ENCODE measurements at regions not wholly inside any gene's neighbourhood (a gene's known extent, or its start where the extent isn't known, plus 50 kb on each side); places are given as distances from the start of the nearest gene placed in this dataset.

GRCh38 chr5:2887481-2888348, 136.2 kb upstream of the IRX2 start:
- H3K27ac ChIP-seq (ENCODE audit: low read depth, low read length): no peak overlapping the region
- no peaks in the 10 kb centered on the region; the same call in 1 of the 2 replicates for H3K27me3 ChIP-seq (ENCODE audit: control insufficient read depth, insufficient read depth, low read length)
- H3K9ac ChIP-seq (ENCODE audit: low read length): no peak overlapping the region
- H3K9me3 ChIP-seq (ENCODE audit: control insufficient read depth, insufficient read depth, low read depth, low read length): no peaks in the 10 kb centered on the region
- H3K4me3 ChIP-seq (ENCODE audit: low read depth, low read length): no peak overlapping the region
- peaks cover 12% of the 10 kb centered on the region; the same call in 1 of the 2 replicates for H3K4me1 ChIP-seq (ENCODE audit: control insufficient read depth, insufficient read depth, low read length)
- no peaks in the 10 kb centered on the region for H3K36me3 ChIP-seq (ENCODE audit: control insufficient read depth, insufficient read depth, low read length)

DNA sequence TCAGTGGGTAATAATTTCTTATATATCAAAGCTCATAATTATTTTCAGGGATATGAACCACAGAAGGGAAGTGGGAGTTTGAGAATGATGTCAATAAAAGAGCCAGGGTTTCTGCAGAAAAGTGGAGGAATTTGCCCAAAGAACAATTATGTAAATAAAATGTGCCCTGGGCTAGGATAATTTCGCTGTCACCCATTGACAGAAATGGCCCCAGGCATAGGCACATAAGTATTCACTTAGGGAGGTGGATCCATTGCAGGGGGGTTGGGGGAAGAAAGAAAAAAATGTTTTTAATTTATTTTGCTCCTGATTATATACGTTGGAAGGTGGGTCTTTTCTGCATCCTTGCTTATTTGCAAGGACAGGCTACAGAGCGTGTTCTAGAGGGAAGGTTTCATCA, 135.1 kb upstream of the IRX2 start:
- Histone ChIP-seq H3K9ac (ENCODE audit: low read length) (no peak overlapping the region), H3K9me3 (ENCODE audit: control insufficient read depth, insufficient read depth, low read depth, low read length) (no peaks in the 10 kb centered on the region), H3K27me3 (ENCODE audit: control insufficient read depth, insufficient read depth, low read length) (no peaks in the 10 kb centered on the region), H3K27ac (ENCODE audit: low read depth, low read length) (no peak overlapping the region), H3K36me3 (ENCODE audit: control insufficient read depth, insufficient read depth, low read length) (no peaks in the 10 kb centered on the region), H3K4me1 (ENCODE audit: control insufficient read depth, insufficient read depth, low read length) (peaks cover 12% of the 10 kb centered on the region; the same call in 1 of the 2 replicates), H3K4me3 (ENCODE audit: low read depth, low read length) (no peak overlapping the region)

GRCh38 chr5:2883771-2884170, 132.3 kb upstream of the IRX2 start:
- H3K27me3 ChIP-seq (ENCODE audit: control insufficient read depth, insufficient read depth, low read length): no peaks in the 10 kb centered on the region
- H3K4me3 ChIP-seq (ENCODE audit: low read depth, low read length): no peak overlapping the region
- H3K27ac ChIP-seq (ENCODE audit: low read depth, low read length): no peak overlapping the region
- H3K9ac ChIP-seq (ENCODE audit: low read length): no peak overlapping the region
- H3K9me3 ChIP-seq (ENCODE audit: control insufficient read depth, insufficient read depth, low read depth, low read length): peaks cover 16% of the 10 kb centered on the region
- peaks cover 12% of the 10 kb centered on the region; the same call in 1 of the 2 replicates for H3K4me1 ChIP-seq (ENCODE audit: control insufficient read depth, insufficient read depth, low read length)
- no peaks in the 10 kb centered on the region for H3K36me3 ChIP-seq (ENCODE audit: control insufficient read depth, insufficient read depth, low read length)

DNA sequence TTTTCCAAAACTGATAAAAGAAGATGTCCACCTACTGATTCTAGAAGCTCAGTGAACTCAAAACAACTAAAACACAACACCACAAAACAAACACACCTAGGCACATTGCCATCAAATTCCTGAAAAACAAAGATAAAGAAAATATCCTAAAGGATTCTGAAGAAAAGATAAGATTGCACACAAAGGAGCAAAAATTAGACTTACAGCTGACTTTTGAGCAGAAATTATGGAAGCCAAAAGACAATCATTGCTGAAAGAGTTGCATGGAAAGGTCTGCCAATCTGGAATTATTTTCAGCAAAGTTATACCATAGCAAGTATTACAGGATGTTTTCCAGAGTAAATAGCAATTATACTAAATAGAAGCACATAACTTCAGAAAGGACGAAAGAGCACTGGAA, 128.2 kb upstream of the IRX2 start:
- Histone ChIP-seq H3K9ac (ENCODE audit: low read length) (no peak overlapping the region), H3K27ac (ENCODE audit: low read depth, low read length) (no peak overlapping the region), H3K4me3 (ENCODE audit: low read depth, low read length) (no peak overlapping the region), H3K36me3 (ENCODE audit: control insufficient read depth, insufficient read depth, low read length) (no peaks in the 10 kb centered on the region), H3K9me3 (ENCODE audit: control insufficient read depth, insufficient read depth, low read depth, low read length) (peaks cover 23% of the 10 kb centered on the region), H3K4me1 (ENCODE audit: control insufficient read depth, insufficient read depth, low read length) (no peaks in the 10 kb centered on the region), H3K27me3 (ENCODE audit: control insufficient read depth, insufficient read depth, low read length) (no peaks in the 10 kb centered on the region)

DNA sequence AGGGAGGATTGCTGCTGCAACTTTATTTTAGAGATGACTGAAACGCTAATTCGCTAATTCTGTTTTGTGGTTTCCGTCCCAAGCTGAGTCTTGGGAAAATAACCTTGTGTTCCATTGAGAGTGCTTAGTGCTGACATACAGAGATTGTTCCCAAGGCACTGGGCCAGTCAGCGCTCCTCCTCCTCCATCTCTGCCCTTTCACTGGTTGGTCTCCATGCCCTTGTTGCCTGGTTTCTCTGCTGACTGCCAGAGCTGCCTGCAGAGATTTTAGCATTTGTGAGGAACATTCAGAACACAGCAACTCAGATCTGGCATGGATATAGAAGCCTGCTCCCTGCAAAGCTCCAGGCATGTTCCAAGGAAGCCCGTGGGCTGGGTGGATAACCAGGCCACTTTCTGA, 126.0 kb upstream of the IRX2 start:
- no peak overlapping the region for H3K27ac ChIP-seq (ENCODE audit: low read depth, low read length)
- no peaks in the 10 kb centered on the region for H3K27me3 ChIP-seq (ENCODE audit: control insufficient read depth, insufficient read depth, low read length)
- H3K9me3 ChIP-seq (ENCODE audit: control insufficient read depth, insufficient read depth, low read depth, low read length): peaks cover 23% of the 10 kb centered on the region
- H3K36me3 ChIP-seq (ENCODE audit: control insufficient read depth, insufficient read depth, low read length): no peaks in the 10 kb centered on the region
- H3K4me1 ChIP-seq (ENCODE audit: control insufficient read depth, insufficient read depth, low read length): no peaks in the 10 kb centered on the region
- H3K9ac ChIP-seq (ENCODE audit: low read length): no peak overlapping the region
- no peak overlapping the region for H3K4me3 ChIP-seq (ENCODE audit: low read depth, low read length)

- no peaks in the 10 kb centered on the region for H3K27me3 ChIP-seq (ENCODE audit: control insufficient read depth, insufficient read depth, low read length)
- H3K4me3 ChIP-seq (ENCODE audit: low read depth, low read length): no peak overlapping the region
- no peaks in the 10 kb centered on the region for H3K36me3 ChIP-seq (ENCODE audit: control insufficient read depth, insufficient read depth, low read length)
- H3K9me3 ChIP-seq (ENCODE audit: control insufficient read depth, insufficient read depth, low read depth, low read length): peaks cover 19% of the 10 kb centered on the region
- H3K4me1 ChIP-seq (ENCODE audit: control insufficient read depth, insufficient read depth, low read length): no peaks in the 10 kb centered on the region
- no peak overlapping the region for H3K27ac ChIP-seq (ENCODE audit: low read depth, low read length)
- no peak overlapping the region for H3K9ac ChIP-seq (ENCODE audit: low read length)
Observed at GRCh38 chr5:2876183-2876582, 124.7 kb upstream of the IRX2 start.

- Histone ChIP-seq H3K9ac (ENCODE audit: low read length) (no peak overlapping the region), H3K4me3 (ENCODE audit: low read depth, low read length) (no peak overlapping the region), H3K4me1 (ENCODE audit: control insufficient read depth, insufficient read depth, low read length) (no peaks in the 10 kb centered on the region), H3K27me3 (ENCODE audit: control insufficient read depth, insufficient read depth, low read length) (no peaks in the 10 kb centered on the region), H3K27ac (ENCODE audit: low read depth, low read length) (no peak overlapping the region), H3K36me3 (ENCODE audit: control insufficient read depth, insufficient read depth, low read length) (no peaks in the 10 kb centered on the region), H3K9me3 (ENCODE audit: control insufficient read depth, insufficient read depth, low read depth, low read length) (peaks cover 9% of the 10 kb centered on the region)
Observed at GRCh38 chr5:2874099-2874498, 122.6 kb upstream of the IRX2 start.

- H3K9me3 ChIP-seq (ENCODE audit: control insufficient read depth, insufficient read depth, low read depth, low read length): no peaks in the 10 kb centered on the region
- no peaks in the 10 kb centered on the region for H3K36me3 ChIP-seq (ENCODE audit: control insufficient read depth, insufficient read depth, low read length)
Observed at GRCh38 chr5:2872676-2873075, 121.2 kb upstream of the IRX2 start.

GRCh38 chr5:2871282-2871681, 119.8 kb upstream of the IRX2 start:
- H3K4me1 ChIP-seq (ENCODE audit: control insufficient read depth, insufficient read depth, low read length): no peaks in the 10 kb centered on the region
- no peaks in the 10 kb centered on the region for H3K36me3 ChIP-seq (ENCODE audit: control insufficient read depth, insufficient read depth, low read length)
- H3K9me3 ChIP-seq (ENCODE audit: control insufficient read depth, insufficient read depth, low read depth, low read length): no peaks in the 10 kb centered on the region
- H3K27me3 ChIP-seq (ENCODE audit: control insufficient read depth, insufficient read depth, low read length): no peaks in the 10 kb centered on the region
- no peak overlapping the region for H3K9ac ChIP-seq (ENCODE audit: low read length)
- H3K27ac ChIP-seq (ENCODE audit: low read depth, low read length): no peak overlapping the region
- no peak overlapping the region for H3K4me3 ChIP-seq (ENCODE audit: low read depth, low read length)

More at GRCh38 chr5:2872676-2873075, 121.2 kb upstream of the IRX2 start:
- Histone ChIP-seq H3K27ac (ENCODE audit: low read depth, low read length) (no peak overlapping the region), H3K9ac (ENCODE audit: low read length) (no peak overlapping the region), H3K4me3 (ENCODE audit: low read depth, low read length) (no peak overlapping the region), H3K4me1 (ENCODE audit: control insufficient read depth, insufficient read depth, low read length) (no peaks in the 10 kb centered on the region), H3K27me3 (ENCODE audit: control insufficient read depth, insufficient read depth, low read length) (no peaks in the 10 kb centered on the region)

DNA sequence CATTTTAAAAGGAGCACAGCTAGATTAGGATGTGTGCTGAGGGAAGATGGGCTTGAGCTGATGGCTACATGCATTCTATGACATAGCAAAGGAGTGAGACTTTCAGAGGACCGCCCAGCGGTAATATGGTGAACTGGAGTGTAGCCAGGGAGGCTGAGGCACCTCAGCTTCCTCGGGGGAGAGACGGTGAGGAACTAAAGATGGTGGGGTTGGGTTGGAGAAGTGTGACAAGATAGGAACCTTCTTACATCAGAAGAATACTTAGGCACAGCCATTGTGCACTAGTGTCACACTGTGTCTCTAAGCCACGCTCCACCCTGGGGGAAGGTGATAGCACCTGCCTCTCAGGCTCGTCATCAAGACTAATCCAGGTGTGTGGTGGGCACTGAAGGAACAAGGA, 118.0 kb upstream of the IRX2 start:
- Histone ChIP-seq H3K9me3 (ENCODE audit: control insufficient read depth, insufficient read depth, low read depth, low read length) (no peaks in the 10 kb centered on the region), H3K4me3 (ENCODE audit: low read depth, low read length) (no peak overlapping the region), H3K9ac (ENCODE audit: low read length) (no peak overlapping the region), H3K27me3 (ENCODE audit: control insufficient read depth, insufficient read depth, low read length) (no peaks in the 10 kb centered on the region), H3K27ac (ENCODE audit: low read depth, low read length) (no peak overlapping the region), H3K36me3 (ENCODE audit: control insufficient read depth, insufficient read depth, low read length) (no peaks in the 10 kb centered on the region), H3K4me1 (ENCODE audit: control insufficient read depth, insufficient read depth, low read length) (no peaks in the 10 kb centered on the region)

GRCh38 chr5:2867373-2867933, 116.0 kb upstream of the IRX2 start:
- Histone ChIP-seq H3K4me1 (ENCODE audit: control insufficient read depth, insufficient read depth, low read length) (no peaks in the 10 kb centered on the region), H3K9me3 (ENCODE audit: control insufficient read depth, insufficient read depth, low read depth, low read length) (no peaks in the 10 kb centered on the region), H3K36me3 (ENCODE audit: control insufficient read depth, insufficient read depth, low read length) (no peaks in the 10 kb centered on the region), H3K4me3 (ENCODE audit: low read depth, low read length) (no peak overlapping the region), H3K27ac (ENCODE audit: low read depth, low read length) (no peak overlapping the region), H3K9ac (ENCODE audit: low read length) (no peak overlapping the region), H3K27me3 (ENCODE audit: control insufficient read depth, insufficient read depth, low read length) (no peaks in the 10 kb centered on the region)
